Activated naive CD4-positive, alpha-beta T cell treated with anti-CD3 and anti-CD28 coated beads, Interleukin-2, amount 50 U/mL, for 72 hours (primary cell): ENCODE measurements at regions not wholly inside any gene's neighbourhood (a gene's known extent, or its start where the extent isn't known, plus 50 kb on each side); places are given as distances from the start of the nearest gene placed in this dataset.
"Not testable (repeated sequence)": the region's sequence is repeated elsewhere in the genome, so short reads cannot be mapped to it uniquely, and the experiment has no call there.

Experiments used
- ATAC-seq, 2 donors: fragments of 150-1000 bp; cut with Tn5 transposase; 2 replicates each; pipeline ENCODE4 v1.10.0; 2021; ENCODE audit warnings: mild to moderate bottlenecking in 2 of 2, moderate library complexity in 2 of 2
- DNase-seq, 2 donors: peaks; one replicate each; pipeline ENCODE4 v3.0.0; 2021 to 2022; ENCODE audit warnings: low spot score in 2 of 2
- H3K27ac Mint-ChIP-seq, 2 donors: one replicate each; pipeline ENCODE4 v1.8.0; 2022; ENCODE audit warnings: mild to moderate bottlenecking in 2 of 2, mixed read lengths in 2 of 2
- H3K36me3 Mint-ChIP-seq, 2 donors: one replicate each; pipeline ENCODE4 v1.8.0; 2022; ENCODE audit warnings: mixed read lengths in 2 of 2
- H3K9me3 Mint-ChIP-seq, 2 donors: one replicate each; pipeline ENCODE4 v1.8.0; 2022; ENCODE audit warnings: mixed read lengths in 2 of 2

DNA sequence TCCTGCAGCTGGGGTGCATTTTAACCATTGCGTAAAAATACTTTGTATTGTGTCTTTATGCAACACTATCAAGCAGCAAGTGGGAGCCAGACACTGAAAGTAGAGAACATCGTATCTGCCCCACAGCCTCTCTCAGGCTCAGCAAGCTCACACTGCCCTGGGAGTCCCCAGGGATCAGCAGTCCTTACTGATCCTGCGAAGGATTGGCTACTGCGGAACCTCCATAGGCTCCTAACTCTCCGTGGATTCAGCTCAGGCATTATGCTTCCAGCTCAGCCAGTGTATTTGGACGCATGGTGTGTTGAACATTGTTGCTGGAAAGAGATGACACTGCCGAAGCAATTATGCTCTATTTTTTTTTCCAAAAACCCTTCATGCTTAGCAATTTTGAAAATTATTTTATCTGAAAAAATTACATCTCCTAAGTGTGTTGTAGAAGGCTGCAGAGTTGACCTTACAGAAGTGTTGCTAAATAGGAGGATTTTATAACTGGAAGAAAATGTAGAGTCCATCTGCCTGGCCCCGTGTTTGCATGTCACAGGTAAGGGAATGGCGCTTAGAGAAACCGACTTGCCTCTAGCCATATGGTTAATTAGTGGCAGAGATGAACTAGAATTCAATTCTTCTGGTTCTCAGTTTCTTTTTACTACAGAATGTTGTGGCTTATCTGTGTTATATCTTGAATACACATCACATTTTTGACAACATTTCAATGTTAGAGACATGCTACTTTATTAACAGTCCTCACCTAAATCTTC is 276.4 kb upstream of the COBL start:
- DNase-seq (no peak), ATAC-seq (no peak)
- Mint-ChIP-seq H3K9me3 (peaks cover 8 to 11% of the 10 kb centered on the region in 2 donors), H3K36me3 (peaks cover 0 to 6% of the 10 kb centered on the region in 2 donors), H3K27ac (no peak overlapping the region)

DNA sequence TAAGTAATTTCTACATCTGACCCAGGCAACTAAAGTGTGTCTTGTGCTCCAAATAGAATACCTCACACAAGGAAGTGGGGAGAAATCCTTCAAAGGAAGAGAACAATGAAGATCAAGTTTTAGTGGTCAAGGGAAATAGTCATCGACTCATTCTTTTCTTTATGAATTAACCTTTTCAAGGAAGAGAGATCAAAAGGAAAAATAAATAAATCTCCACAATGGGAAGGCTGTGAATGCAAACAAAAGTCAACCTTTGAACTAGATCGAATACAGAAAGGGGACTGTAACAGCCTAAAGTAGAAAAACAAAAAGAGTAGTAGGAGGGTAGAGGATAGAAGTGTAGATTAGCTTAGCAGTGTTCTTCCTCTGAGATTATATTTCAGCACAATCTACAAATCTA is 274.6 kb upstream of the COBL start:
- H3K36me3 Mint-ChIP-seq = no peaks in the 10 kb centered on the region
- H3K27ac Mint-ChIP-seq = no peak overlapping the region
- DNase-seq (no peak), ATAC-seq (no peak)
- peaks cover 0 to 4% of the 10 kb centered on the region in 2 donors for H3K9me3 Mint-ChIP-seq

DNA sequence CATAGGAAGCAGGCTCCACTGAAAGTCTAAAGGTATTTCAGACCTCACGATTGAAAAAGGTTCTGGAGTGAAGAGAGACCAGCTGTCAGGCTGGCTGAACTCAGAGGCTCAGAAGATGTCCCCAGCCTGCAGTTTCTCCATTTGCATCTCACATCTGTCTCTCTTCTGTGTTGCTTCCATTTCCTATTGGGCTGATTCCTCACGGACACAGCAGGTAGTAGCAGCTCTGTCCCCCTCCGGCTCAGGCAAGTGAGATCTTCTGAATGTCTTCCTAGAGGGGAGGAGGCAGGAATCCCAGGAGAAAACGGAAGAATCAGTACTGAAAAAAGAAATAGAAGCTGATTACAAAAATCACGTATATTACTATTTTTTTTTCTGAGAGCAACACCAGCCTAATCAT is 274.1 kb upstream of the COBL start:
- ATAC-seq (no peak), DNase-seq (no peak)
- Mint-ChIP-seq H3K36me3 (no peaks in the 10 kb centered on the region), H3K27ac (no peak overlapping the region), H3K9me3 (peaks cover 0 to 4% of the 10 kb centered on the region in 2 donors)

DNA sequence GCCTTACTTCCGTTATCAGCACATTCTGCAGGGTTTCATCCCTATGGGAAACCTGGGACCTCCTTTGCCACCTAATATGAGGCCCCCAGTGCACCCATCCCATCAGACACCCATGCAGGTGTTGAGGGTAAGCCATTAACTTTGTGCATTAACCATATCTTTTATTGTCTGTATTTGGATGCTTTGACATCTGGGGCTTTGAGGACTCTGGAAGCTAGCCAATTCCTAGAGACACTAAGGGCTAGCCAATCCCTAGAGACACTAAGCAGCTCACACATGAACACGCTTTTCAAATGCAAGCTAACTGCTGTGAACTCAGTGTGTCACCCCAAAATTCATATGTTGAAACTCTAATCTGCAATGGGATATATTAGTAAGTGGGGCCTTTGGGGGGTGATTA is 272.5 kb upstream of the COBL start:
- ATAC-seq = no peak
- no peak for DNase-seq
- H3K27ac Mint-ChIP-seq = no peak overlapping the region

DNA sequence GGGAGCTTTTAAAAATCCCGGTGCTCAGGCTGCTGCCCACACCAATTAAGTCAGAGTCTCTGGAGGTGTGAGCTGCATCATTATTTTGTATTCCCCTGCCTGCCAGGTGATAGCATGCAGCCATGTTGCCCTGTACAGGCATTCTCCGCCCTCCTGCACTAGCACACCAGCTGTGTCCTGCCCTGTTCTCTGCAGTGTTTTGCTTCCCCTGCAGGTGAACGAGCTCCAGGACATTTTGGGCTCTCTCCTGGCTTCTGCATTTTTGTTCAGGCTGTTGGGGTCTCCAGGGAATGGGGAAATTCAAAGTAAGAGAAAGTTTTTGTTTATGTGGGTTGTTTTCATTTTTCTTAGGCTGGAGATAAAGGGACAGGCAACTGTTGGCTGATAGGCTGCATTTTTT is 271.0 kb upstream of the COBL start:
- Mint-ChIP-seq H3K36me3 (no peaks in the 10 kb centered on the region), H3K9me3 (peaks cover 6 to 7% of the 10 kb centered on the region in 2 donors), H3K27ac (no peak overlapping the region)
- ATAC-seq = no peak
- DNase-seq = no peak

More for the DNA sequence above, 272.5 kb upstream of the COBL start:
- Mint-ChIP-seq H3K9me3 (peaks cover 0 to 4% of the 10 kb centered on the region in 2 donors), H3K36me3 (no peaks in the 10 kb centered on the region)

DNA sequence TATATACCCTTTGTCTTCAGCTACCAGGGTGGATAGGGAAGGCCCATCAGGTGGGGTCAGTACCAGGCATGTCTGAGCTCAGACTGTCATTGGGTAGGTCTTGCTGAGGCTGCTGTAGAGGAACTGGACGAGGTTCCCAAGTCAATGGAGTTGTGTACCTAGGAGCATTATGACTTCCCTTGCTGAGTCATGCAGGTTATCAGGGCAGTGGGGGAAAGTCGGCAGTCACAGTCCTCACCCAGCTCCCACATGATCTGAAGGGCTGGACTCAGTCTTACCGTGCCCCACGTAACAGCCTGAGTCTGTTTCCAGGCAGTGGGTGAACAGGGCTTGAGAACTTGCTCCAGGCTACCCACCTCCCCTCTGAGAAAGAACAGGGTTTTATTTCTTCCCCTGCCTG is 260.8 kb upstream of the COBL start:
- peaks cover 0 to 5% of the 10 kb centered on the region in 2 donors for H3K36me3 Mint-ChIP-seq
- no peak for DNase-seq
- ATAC-seq = no peak
- peaks cover 19 to 27% of the 10 kb centered on the region in 2 donors for H3K9me3 Mint-ChIP-seq
- H3K27ac Mint-ChIP-seq = no peak overlapping the region

DNA sequence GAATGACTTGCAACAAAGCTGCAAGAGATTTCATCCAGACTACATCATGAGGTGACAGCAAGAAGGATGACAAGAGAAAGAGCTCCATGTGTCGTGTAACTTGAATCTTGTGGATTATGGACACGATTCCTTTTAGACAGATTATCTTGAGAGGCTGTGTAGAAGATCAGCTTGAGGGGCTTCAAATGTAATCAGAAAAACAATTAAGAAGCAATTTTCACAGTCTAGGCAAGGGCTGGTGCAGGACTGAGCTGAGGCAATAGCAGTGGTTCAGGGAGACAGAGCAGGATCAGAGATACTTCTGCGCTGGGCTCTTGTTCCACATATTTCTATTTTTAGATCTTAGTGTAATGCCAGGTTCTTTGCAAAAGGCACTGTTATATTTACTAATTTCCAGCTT is 253.0 kb upstream of the COBL start:
- H3K36me3 Mint-ChIP-seq = peaks cover 0 to 4% of the 10 kb centered on the region in 2 donors
- no peak for ATAC-seq

DNA sequence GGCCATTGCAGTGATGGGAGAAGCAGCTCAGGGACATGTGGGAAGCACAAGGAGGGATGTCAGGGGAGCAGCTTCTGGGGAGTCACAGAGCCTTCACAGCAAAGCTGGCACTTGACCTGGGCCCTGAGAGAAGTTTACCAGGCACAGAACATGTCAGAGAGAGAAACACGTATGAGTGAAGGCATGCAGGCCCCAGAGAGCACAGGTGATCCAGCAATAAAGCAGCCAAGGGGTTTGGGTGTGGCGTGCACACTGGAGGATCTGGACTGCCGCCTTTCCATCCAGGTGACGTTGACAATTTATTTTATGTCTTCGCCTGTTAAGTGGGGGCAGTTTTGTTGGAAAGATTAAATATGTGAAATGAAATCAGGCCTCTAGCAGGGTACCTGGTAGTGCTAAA is 252.6 kb upstream of the COBL start:
- Mint-ChIP-seq H3K36me3 (peaks cover 0 to 4% of the 10 kb centered on the region in 2 donors), H3K9me3 (peaks cover 13 to 18% of the 10 kb centered on the region in 2 donors), H3K27ac (no peak overlapping the region)
- DNase-seq (no peak), ATAC-seq (no peak)

More for the DNA sequence above, 253.0 kb upstream of the COBL start:
- DNase-seq = no peak
- Mint-ChIP-seq H3K9me3 (peaks cover 17 to 22% of the 10 kb centered on the region in 2 donors), H3K27ac (no peak overlapping the region)

DNA sequence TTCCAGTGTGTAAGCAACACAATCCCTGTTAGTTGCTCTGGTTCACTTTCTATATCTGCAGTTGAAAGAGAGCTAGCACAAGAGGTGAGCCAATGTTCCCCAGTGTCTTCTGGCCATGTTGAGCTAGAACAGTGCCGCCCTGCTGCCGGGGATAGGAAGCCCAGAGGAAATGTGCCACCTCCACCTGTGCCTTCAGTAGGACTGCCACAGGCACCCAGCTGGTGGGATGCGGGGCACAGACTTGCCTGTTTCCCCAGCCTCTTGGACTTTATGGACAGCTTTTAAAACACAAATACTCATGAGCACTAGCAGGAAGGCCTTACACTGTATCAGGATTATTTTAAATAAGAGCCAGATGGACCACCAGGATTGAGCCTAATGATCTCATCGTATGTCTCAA is 234.5 kb upstream of the COBL start:
- DNase-seq (no peak), ATAC-seq (no peak)
- H3K36me3 Mint-ChIP-seq = peaks cover 3 to 9% of the 10 kb centered on the region in 2 donors
- no peak overlapping the region for H3K27ac Mint-ChIP-seq
- peaks cover 16 to 21% of the 10 kb centered on the region in 2 donors for H3K9me3 Mint-ChIP-seq

DNA sequence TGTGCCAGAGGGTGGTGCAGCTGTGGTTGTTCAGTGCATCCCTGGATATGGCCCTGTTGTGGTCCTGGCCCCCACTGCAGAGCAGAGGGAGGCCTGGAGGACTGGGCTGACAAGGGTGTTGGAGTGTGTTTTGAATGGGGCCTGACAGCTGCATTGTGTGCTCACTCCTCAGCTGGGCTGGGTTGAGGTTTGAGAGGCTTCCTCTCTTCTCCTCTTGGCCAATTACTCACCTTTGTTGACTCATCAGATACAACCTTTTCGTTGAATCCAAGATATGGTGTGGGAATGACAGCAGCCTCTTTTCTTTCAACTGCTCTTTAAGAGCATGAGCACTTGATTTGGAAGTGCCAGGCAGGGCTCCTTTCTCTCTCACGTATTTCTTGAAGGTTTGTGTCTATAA is 228.5 kb upstream of the COBL start:
- no peak for DNase-seq
- peaks cover 13 to 27% of the 10 kb centered on the region in 2 donors for H3K9me3 Mint-ChIP-seq
- no peak for ATAC-seq
- H3K36me3 Mint-ChIP-seq = peaks cover 0 to 4% of the 10 kb centered on the region in 2 donors
- no peak overlapping the region for H3K27ac Mint-ChIP-seq

DNA sequence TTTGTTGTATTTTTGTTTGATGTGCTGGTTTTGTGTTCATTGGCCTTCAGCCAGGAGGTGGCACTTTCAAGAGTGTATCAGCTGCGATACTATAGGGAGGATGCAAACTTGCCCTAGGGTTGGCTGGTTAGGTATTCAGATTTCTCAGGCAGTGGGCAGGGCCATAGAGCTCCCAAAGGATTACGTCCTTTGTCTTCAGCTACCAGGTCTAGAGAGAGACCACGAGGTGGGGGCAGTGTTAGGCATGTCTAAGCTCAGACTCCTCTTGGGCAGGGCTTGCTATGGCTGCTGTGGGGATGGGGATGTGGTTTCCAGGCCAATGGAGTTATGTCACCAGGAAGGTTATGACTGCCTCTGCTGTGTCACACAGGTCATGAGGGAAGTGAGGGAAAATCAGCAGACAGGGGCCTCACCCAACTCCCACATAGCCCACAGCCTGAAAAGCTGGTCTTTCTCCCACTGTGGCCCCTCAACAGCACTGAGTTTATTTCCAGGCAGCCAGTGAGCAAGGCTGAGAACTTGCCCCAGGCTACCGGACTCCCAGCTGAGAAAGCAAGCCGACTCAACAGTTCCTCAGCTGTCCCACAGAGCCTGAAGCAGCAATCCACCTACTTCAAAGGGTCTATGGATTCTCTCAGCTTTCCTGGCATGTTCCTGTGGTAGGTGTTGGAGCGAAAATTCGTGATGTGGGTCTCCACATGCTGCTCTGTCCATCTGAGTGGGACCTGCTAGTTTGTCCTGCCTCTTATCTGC is 227.4 kb upstream of the COBL start:
- Mint-ChIP-seq H3K9me3 (peaks cover 6 to 32% of the 10 kb centered on the region in 2 donors), H3K27ac (no peak overlapping the region), H3K36me3 (peaks cover 0 to 4% of the 10 kb centered on the region in 2 donors)
- DNase-seq (no peak), ATAC-seq (no peak)

DNA sequence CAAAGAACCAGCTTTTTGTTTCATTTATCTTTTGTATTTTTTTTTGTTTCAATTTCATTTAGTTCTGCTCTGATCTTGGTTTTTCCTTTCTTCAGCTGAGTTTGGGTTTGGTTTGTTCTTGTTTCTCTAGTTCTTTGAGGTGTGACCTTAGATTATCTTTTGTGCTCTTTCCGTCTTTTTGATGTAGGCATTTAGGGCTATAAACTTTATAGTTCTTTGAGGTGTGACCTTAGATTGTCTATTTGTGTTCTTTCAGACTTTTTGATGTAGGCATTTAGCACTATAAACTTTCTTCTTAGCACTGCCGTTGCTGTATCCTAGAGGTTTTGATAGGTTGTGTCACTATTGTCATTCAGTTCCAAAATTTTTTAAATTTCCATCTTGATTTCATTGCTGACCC is 224.3 kb upstream of the COBL start:
- H3K9me3 Mint-ChIP-seq = peaks cover 10 to 35% of the 10 kb centered on the region in 2 donors
- not testable (repeated sequence) for DNase-seq, H3K36me3 Mint-ChIP-seq, H3K27ac Mint-ChIP-seq, ATAC-seq

DNA sequence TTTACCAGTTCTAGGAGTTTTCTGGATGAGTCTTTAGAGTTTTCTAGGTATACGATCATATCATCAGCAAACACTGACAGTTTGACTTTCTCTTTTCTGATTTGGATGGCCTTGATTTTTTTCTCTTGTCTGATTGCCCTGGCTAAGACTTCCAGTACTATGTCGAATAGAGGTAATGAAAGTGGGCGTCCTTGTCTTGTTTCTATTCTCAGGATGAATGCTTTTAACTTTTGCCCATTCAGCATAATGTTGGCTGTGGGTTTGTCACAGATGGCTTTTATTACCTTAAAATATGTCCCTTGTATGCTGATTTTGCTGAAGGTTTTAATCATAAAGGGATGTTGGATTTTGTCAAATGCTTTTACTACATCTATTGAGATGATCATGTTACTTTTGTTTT is 223.2 kb upstream of the COBL start:
- DNase-seq = no peak
- Mint-ChIP-seq H3K9me3 (peaks cover 10 to 44% of the 10 kb centered on the region in 2 donors), H3K36me3 (peaks cover 0 to 14% of the 10 kb centered on the region in 2 donors), H3K27ac (no peak overlapping the region)
- ATAC-seq = no peak

DNA sequence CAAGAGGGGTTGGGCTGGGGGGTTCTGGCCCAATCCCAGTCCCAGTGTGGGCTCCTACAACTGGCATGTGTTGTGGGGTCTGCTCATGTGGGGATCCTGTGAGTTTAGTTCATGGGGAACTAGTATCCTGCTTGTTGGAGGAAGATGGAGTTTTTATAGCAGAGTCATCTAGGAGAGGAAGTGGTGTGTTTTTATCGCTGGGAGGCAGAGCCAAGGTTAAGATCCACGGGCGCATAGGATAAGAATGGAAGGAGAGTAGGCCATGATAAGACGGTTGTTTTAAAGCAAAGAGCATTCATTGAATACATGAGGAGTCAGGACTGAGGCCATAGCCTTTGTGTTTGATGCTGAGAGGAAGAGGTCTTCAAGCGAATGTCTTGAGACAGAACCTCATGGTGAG is 211.6 kb upstream of the COBL start:
- H3K27ac Mint-ChIP-seq = no peak overlapping the region
- H3K9me3 Mint-ChIP-seq = peaks cover 0 to 3% of the 10 kb centered on the region in 2 donors
- no peak for DNase-seq
- H3K36me3 Mint-ChIP-seq = no peaks in the 10 kb centered on the region
- ATAC-seq = no peak

DNA sequence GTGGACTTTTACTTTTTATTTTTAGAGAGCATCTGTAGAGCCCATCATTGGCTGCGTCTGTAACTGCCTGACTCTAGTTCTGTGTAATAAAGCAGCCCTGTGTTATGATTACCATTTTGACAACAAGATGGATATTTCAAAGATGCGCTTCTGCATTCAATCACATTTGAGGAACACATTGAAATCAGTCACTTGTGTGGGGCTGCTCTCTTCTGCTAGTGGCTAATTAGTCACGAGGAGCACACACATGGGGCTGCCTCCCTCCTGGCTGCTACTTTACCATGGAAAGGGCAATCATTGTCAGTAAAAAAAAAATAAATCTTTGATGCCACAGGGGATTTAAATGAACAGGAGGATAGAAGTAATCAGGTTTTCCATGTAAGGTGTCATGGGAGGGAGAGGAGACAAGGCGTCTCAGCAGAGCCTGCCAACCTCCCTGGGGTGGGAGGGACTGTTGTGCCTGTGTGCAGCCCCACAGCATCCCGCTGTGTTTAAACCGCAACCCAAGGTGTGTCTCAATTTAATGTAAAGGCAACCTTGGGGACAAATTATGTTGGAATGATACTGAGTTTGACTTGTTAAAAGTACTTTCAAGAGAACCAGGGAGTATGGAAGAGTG is 205.2 kb upstream of the COBL start:
- Mint-ChIP-seq H3K27ac (no peak overlapping the region), H3K36me3 (no peaks in the 10 kb centered on the region), H3K9me3 (no peaks in the 10 kb centered on the region)
- ATAC-seq = no peak
- no peak for DNase-seq

DNA sequence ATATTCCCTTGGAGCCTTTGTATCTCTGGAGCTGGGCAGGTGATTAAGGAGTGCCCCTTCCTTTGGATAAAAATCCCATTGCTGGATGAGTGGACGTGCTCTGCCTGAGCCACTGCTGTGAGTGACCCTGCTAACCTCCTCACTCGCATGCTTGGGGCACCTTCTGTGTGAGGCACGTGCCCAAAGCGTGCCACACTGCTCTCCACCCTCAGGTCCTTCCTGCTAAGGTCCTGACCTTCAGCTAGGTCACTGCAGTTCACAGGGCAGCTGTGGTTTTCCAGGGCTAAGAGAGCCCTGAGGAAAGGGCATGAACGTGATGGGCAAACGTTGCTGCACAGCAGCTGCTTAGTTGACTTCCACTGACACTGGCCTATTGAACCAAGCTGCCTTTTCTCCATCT is 204.4 kb upstream of the COBL start:
- Mint-ChIP-seq H3K27ac (no peak overlapping the region), H3K36me3 (no peaks in the 10 kb centered on the region), H3K9me3 (no peaks in the 10 kb centered on the region)
- ATAC-seq (no peak), DNase-seq (no peak)

DNA sequence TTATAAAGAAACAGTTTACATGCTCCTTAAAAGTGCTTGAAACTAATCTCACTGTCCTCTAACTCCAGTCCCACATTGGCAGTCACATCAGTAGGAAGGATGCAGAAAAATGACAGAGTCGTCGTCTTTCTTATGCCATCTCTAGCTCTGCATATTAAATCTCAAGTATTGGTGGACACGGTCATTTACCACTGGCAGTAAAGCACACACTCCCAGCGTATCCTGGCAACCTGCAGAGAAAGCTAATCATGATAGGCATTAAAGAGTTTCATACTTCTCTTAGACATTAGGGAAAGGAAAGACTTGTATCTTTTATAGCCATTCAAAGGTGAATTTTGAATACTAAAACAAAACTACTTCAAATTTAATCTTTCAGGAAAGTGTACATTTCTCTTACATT is 202.0 kb upstream of the COBL start:
- DNase-seq (no peak), ATAC-seq (no peak)
- H3K36me3 Mint-ChIP-seq = no peaks in the 10 kb centered on the region
- H3K27ac Mint-ChIP-seq = no peak overlapping the region
- H3K9me3 Mint-ChIP-seq = no peaks in the 10 kb centered on the region
